ENCODE measurements at regions not wholly inside any gene's neighbourhood (a gene's known extent, or its start where the extent isn't known, plus 50 kb on each side); places are given as distances from the start of the nearest gene placed in this dataset.

GRCh38 chr2:116877944-116878343, 936.5 kb upstream of the DDX18 start:
- no peak for TF ChIP-seq POLR2A (IDR thresholded peaks at IDR 0.05)
- TF ChIP-seq, protein P1, sequence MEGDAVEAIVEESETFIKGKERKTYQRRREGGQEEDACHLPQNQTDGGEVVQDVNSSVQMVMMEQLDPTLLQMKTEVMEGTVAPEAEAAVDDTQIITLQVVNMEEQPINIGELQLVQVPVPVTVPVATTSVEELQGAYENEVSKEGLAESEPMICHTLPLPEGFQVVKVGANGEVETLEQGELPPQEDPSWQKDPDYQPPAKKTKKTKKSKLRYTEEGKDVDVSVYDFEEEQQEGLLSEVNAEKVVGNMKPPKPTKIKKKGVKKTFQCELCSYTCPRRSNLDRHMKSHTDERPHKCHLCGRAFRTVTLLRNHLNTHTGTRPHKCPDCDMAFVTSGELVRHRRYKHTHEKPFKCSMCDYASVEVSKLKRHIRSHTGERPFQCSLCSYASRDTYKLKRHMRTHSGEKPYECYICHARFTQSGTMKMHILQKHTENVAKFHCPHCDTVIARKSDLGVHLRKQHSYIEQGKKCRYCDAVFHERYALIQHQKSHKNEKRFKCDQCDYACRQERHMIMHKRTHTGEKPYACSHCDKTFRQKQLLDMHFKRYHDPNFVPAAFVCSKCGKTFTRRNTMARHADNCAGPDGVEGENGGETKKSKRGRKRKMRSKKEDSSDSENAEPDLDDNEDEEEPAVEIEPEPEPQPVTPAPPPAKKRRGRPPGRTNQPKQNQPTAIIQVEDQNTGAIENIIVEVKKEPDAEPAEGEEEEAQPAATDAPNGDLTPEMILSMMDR (IDR thresholded peaks at IDR 0.05) = no peak

All from lower leg skin (tissue), 3 donors.